HFFc6 (cell line): ENCODE measurements at regions not wholly inside any gene's neighbourhood (a gene's known extent, or its start where the extent isn't known, plus 50 kb on each side); places are given as distances from the start of the nearest gene placed in this dataset.

Experiments used
- DNase-seq: peaks from one replicate; pipeline ENCODE4 v3.0.0-alpha.2; 2018
- H3K27ac Mint-ChIP-seq: 2 replicates; pipeline ENCODE4 v1.8.0; 2020; ENCODE audit warnings: mild to moderate bottlenecking, mixed read lengths
- H3K27me3 Mint-ChIP-seq: 2 replicates; pipeline ENCODE4 v1.8.0; 2021; ENCODE audit warnings: mild to moderate bottlenecking, moderate library complexity, mixed read lengths; ENCODE audit not compliant: insufficient read depth
- H3K36me3 Mint-ChIP-seq: 2 replicates; pipeline ENCODE4 v1.8.0; 2021; ENCODE audit warnings: low read depth, mixed read lengths
- H3K4me1 Mint-ChIP-seq: 2 replicates; pipeline ENCODE4 v1.8.0; 2020; ENCODE audit warnings: low read depth, mixed read lengths
- H3K4me3 Mint-ChIP-seq: 2 replicates; pipeline ENCODE4 v1.8.0; 2020; ENCODE audit warnings: mild to moderate bottlenecking, moderate library complexity, mixed read lengths
- H3K9me3 Mint-ChIP-seq: 2 replicates; pipeline ENCODE4 v1.8.0; 2020; ENCODE audit warnings: mild to moderate bottlenecking, mixed read lengths
- TF ChIP-seq, protein P1 (sequence below): fragments of 200-600 bp; sonication (generic); IDR thresholded peaks from 2 replicates; pipeline ENCODE4 v1.5.0; 2021; ENCODE audit warnings: antibody characterized with exemption, mild to moderate bottlenecking

DNA sequence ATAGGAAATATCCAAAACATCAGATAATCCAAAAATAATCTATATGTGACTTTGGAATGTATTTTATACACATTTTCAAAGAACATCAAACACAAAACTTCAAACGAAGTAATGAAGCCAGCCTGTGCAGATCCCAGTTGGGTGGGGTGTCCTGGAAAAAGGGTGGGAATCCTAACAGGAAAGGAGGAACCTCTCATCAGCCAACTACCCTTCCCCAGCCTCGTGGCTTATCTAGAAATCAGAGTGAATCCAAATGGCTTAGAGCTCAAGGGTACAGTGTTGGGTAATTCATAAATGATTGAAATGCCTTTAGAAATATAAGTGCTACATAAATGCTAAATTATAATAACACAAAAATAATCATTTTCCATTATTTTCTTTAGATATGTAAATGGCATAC is 115.1 kb upstream of the SOX4 start:
- TF ChIP-seq, protein P1, sequence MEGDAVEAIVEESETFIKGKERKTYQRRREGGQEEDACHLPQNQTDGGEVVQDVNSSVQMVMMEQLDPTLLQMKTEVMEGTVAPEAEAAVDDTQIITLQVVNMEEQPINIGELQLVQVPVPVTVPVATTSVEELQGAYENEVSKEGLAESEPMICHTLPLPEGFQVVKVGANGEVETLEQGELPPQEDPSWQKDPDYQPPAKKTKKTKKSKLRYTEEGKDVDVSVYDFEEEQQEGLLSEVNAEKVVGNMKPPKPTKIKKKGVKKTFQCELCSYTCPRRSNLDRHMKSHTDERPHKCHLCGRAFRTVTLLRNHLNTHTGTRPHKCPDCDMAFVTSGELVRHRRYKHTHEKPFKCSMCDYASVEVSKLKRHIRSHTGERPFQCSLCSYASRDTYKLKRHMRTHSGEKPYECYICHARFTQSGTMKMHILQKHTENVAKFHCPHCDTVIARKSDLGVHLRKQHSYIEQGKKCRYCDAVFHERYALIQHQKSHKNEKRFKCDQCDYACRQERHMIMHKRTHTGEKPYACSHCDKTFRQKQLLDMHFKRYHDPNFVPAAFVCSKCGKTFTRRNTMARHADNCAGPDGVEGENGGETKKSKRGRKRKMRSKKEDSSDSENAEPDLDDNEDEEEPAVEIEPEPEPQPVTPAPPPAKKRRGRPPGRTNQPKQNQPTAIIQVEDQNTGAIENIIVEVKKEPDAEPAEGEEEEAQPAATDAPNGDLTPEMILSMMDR, result no peak
- DNase-seq, result no peak
- Mint-ChIP-seq H3K9me3 (no peaks in the 10 kb centered on the region), H3K4me1 (no peaks in the 10 kb centered on the region), H3K4me3 (no peak overlapping the region), H3K27me3 (peaks cover 4% of the 10 kb centered on the region), H3K27ac (no peak overlapping the region), H3K36me3 (no peaks in the 10 kb centered on the region)

DNA sequence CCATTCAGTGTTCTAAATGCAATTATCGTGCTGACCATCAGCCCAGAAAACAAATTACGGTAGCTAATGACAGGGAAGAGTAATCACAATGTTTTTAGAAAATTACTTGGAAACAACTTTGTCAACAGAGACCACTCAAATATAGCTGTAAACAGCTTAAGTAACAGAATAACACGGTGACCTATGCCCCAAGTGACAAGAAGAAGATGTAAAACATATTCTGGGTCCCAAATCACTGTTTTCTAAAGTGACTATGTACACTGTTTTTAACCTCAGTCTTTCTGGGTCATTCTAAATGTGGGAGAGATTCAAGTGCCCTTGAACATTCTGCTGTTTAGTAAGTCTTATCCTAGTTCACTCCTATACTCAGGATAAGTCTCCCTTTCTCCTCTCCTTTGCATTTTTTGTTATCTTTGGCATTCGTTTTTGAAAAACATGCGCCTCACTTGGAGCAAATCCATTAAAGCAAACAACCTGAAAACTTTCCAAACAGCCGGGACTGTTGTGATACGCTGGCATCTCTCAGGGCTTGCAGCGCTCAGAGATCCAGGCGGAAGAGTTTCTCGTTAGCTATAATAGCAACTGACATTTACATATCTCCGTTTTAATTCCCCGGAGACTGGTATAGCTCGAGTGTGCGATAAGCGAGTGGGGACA is 114.5 kb upstream of the SOX4 start:
- H3K9me3 Mint-ChIP-seq, result no peaks in the 10 kb centered on the region
- H3K4me3 Mint-ChIP-seq, result no peak overlapping the region
- no peak overlapping the region for H3K27ac Mint-ChIP-seq
- peaks cover 4% of the 10 kb centered on the region for H3K27me3 Mint-ChIP-seq
- H3K36me3 Mint-ChIP-seq, result no peaks in the 10 kb centered on the region
- no peaks in the 10 kb centered on the region for H3K4me1 Mint-ChIP-seq
- TF ChIP-seq, protein P1, result no peak
- DNase-seq, result no peak

DNA sequence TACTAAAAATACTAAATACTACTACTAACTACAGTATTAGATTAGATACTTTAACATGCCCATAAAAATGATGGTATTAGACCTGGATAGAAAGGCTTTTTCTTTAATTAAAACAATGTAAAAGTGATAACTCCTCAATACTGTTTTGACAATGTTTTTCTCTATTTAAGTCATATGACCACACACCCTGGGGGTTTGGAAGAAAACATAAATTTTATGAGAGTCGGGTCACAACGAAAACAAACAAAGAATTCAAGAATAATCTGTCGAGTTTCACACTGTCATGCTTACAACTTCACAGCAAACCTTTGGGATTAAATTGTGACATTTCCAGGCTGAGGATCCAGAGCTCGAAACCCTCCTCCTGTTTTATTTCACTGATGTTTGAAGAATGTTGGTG is 107.4 kb upstream of the SOX4 start:
- Mint-ChIP-seq H3K9me3 (no peaks in the 10 kb centered on the region), H3K36me3 (no peaks in the 10 kb centered on the region), H3K27ac (no peak overlapping the region), H3K4me3 (no peak overlapping the region), H3K4me1 (no peaks in the 10 kb centered on the region), H3K27me3 (peaks cover 2% of the 10 kb centered on the region)
- no peak for DNase-seq
- TF ChIP-seq, protein P1, result no peak

DNA sequence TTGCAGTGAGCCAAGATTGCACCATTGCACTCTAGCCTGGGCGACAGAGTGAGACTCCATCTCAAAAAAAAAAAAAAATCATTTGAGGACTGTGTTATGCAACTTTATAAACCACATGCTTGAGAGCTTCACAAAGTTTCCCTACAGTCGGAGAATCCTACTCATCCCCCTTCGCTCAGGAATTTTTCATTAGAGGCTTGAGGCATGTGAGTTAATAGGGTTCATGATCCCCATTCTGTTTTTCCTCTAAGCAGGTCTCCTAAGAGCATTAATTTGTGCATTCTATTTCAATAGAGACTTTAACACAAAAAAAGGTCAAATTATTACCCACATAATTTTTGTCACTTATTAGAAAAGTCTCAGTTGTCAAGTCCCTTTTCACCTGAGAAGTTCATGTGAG is 103.7 kb upstream of the SOX4 start:
- Mint-ChIP-seq H3K4me1 (no peaks in the 10 kb centered on the region), H3K9me3 (peaks cover 10% of the 10 kb centered on the region), H3K36me3 (0 out of 2 replicates have a peak, but pooled peaks cover 4% of the 10 kb centered on the region), H3K27me3 (peaks cover 4% of the 10 kb centered on the region), H3K27ac (no peak overlapping the region), H3K4me3 (no peak overlapping the region)
- no peak for DNase-seq
- TF ChIP-seq, protein P1, result no peak

DNA sequence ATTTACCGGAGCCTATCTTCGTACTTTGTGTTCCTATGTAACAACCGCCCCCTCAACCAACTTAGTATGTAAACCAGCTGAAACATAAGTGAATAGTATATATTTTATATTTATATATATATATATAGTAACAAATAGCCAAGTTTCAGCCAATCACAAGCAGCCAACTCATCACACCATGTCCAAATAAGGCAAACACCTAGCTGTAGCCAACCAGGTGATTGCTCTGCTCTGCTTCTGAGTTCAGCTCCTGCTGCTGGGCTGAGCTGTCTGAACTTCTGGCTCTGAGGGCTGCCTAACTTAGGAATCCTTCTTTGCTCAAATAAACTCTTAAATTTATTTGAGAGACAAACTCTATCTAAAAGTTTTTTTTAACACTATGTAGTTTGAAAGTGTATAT is 101.6 kb upstream of the SOX4 start:
- 0 out of 2 replicates have a peak, but pooled peaks cover 4% of the 10 kb centered on the region for H3K36me3 Mint-ChIP-seq
- TF ChIP-seq, protein P1, result no peak
- no peak overlapping the region for H3K4me3 Mint-ChIP-seq
- peaks cover 12% of the 10 kb centered on the region for H3K9me3 Mint-ChIP-seq
- H3K4me1 Mint-ChIP-seq, result no peaks in the 10 kb centered on the region
- no peak for DNase-seq
- no peak overlapping the region for H3K27ac Mint-ChIP-seq
- peaks cover 6% of the 10 kb centered on the region for H3K27me3 Mint-ChIP-seq
